OCI-LY1 (cell line): ENCODE measurements at regions not wholly inside any gene's neighbourhood (a gene's known extent, or its start where the extent isn't known, plus 50 kb on each side); places are given as distances from the start of the nearest gene placed in this dataset.

ENCODE experiments used
- H2AFZ ChIP-seq: fragments of 200-600 bp; sonication (generic), shearing (Covaris generic); 2 replicates; pipeline ENCODE4 v1.6.0; 2014; ENCODE audit warnings: antibody characterized with exemption, mild to moderate bottlenecking, low read length
- H3F3A ChIP-seq: fragments of 200-600 bp; sonication (generic), shearing (Covaris generic); 2 replicates; pipeline ENCODE4 v1.6.0; 2014; ENCODE audit warnings: mild to moderate bottlenecking, antibody characterized with exemption, low read length, moderate library complexity; ENCODE audit not compliant: insufficient read depth
- H3K27ac ChIP-seq: fragments of 200-600 bp; sonication (generic); 2 replicates; pipeline ENCODE4 v1.5.1; 2014; ENCODE audit warnings: low read length, mixed run types, mild to moderate bottlenecking, low read depth; ENCODE audit not compliant: poor library complexity, severe bottlenecking
- H3K27me3 ChIP-seq: fragments of 200-600 bp; sonication (generic); 2 replicates; pipeline ENCODE4 v1.6.0; 2014; ENCODE audit warnings: antibody characterized with exemption, mild to moderate bottlenecking, low read length, moderate library complexity; ENCODE audit not compliant: insufficient read depth
- H3K36me3 ChIP-seq: fragments of 200-600 bp; sonication (generic); 2 replicates; pipeline ENCODE4 v1.6.1; 2014; ENCODE audit warnings: mild to moderate bottlenecking, antibody characterized with exemption, low read length, moderate library complexity, mixed read lengths; ENCODE audit not compliant: insufficient read depth
- H3K4me1 ChIP-seq: fragments of 200-600 bp; sonication (generic); 2 replicates; pipeline ENCODE4 v1.5.1; 2014; ENCODE audit warnings: mild to moderate bottlenecking, low read length, moderate library complexity; ENCODE audit not compliant: insufficient read depth, severe bottlenecking
- H3K4me2 ChIP-seq: fragments of 200-600 bp; sonication (generic), shearing (Covaris generic); 2 replicates; pipeline ENCODE4 v1.6.1; 2014; ENCODE audit warnings: low read length
- H3K4me3 ChIP-seq: fragments of 200-600 bp; sonication (generic); 2 replicates; pipeline ENCODE4 v1.5.1; 2014; ENCODE audit warnings: low read length, low read depth, mild to moderate bottlenecking, mixed read lengths; ENCODE audit not compliant: poor library complexity, severe bottlenecking
- H3K79me2 ChIP-seq: fragments of 200-600 bp; shearing (Covaris generic); 2 replicates; pipeline ENCODE4 v1.6.1; 2016; ENCODE audit warnings: mixed run types, low read length, mixed read lengths; ENCODE audit not compliant: insufficient read depth
- H3K9ac ChIP-seq: fragments of 200-600 bp; sonication (generic), shearing (Covaris generic); 2 replicates; pipeline ENCODE4 v1.6.1; 2014; ENCODE audit warnings: mild to moderate bottlenecking, low read length, mixed read lengths
- H3K9me2 ChIP-seq: fragments of 200-600 bp; sonication (generic), shearing (Covaris generic); 2 replicates; pipeline ENCODE4 v1.6.1; 2014; ENCODE audit warnings: low read depth, mild to moderate bottlenecking, low read length, mixed read lengths
- H3K9me3 ChIP-seq: fragments of 200-600 bp; shearing (Covaris generic); 2 replicates; pipeline ENCODE4 v1.6.1; 2014; ENCODE audit warnings: low read length, mixed read lengths
- H4K20me1 ChIP-seq: fragments of 200-600 bp; sonication (generic), shearing (Covaris generic); 2 replicates; pipeline ENCODE4 v1.6.0; 2016; ENCODE audit warnings: mild to moderate bottlenecking, low read length; ENCODE audit not compliant: insufficient read depth
- EZH2 ChIP-seq: fragments of 200-600 bp; sonication (generic), shearing (Covaris generic); IDR thresholded peaks from 2 replicates; pipeline ENCODE4 v1.8.0; 2017; ENCODE audit warnings: borderline replicate concordance, mixed run types, mild to moderate bottlenecking, antibody characterized with exemption, low read length, moderate library complexity, mixed read lengths
- TF ChIP-seq, protein P1 (sequence below): fragments of 200-600 bp; sonication (generic), shearing (Covaris generic); IDR thresholded peaks from 2 replicates; pipeline ENCODE4 v1.5.1; 2017; ENCODE audit warnings: mild to moderate bottlenecking, antibody characterized with exemption, low read length, moderate library complexity, mixed read lengths

- Histone ChIP-seq H3K9me2 (no peaks in the 10 kb centered on the region), H3K27ac (no peak overlapping the region), H3K4me3 (no peak overlapping the region), H3F3A (no peaks in the 10 kb centered on the region), H3K9me3 (no peaks in the 10 kb centered on the region), H3K4me2 (no peak overlapping the region), H3K36me3 (no peaks in the 10 kb centered on the region), H4K20me1 (no peaks in the 10 kb centered on the region), H2AFZ (no peak overlapping the region), H3K27me3 (no peaks in the 10 kb centered on the region), H3K79me2 (no peaks in the 10 kb centered on the region), H3K4me1 (no peaks in the 10 kb centered on the region), H3K9ac (no peak overlapping the region)
- TF ChIP-seq EZH2: no peak
- TF ChIP-seq, protein P1, sequence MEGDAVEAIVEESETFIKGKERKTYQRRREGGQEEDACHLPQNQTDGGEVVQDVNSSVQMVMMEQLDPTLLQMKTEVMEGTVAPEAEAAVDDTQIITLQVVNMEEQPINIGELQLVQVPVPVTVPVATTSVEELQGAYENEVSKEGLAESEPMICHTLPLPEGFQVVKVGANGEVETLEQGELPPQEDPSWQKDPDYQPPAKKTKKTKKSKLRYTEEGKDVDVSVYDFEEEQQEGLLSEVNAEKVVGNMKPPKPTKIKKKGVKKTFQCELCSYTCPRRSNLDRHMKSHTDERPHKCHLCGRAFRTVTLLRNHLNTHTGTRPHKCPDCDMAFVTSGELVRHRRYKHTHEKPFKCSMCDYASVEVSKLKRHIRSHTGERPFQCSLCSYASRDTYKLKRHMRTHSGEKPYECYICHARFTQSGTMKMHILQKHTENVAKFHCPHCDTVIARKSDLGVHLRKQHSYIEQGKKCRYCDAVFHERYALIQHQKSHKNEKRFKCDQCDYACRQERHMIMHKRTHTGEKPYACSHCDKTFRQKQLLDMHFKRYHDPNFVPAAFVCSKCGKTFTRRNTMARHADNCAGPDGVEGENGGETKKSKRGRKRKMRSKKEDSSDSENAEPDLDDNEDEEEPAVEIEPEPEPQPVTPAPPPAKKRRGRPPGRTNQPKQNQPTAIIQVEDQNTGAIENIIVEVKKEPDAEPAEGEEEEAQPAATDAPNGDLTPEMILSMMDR: no peak
Measured at GRCh38 chr7:112648781-112649180, 141.4 kb downstream of the TMEM168 start.

DNA sequence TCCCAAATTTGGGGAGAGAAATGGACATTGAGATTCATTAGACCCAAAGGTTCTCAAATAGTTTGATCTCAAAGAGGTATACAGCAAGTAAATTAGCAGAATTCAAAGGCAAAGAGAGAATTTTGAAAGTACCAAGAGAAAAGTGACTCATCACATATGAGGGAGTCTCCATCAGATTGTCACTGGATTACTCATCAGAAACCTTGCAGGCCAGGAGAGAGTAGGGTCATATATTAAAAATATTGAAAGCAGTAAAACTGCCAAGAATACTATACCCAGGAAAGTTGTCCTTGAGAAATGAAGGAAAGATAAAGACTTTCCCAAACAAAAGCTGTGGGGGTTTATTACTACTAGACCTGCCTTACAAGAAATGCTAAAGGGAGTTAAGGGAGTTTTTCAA, 140.6 kb downstream of the TMEM168 start:
- TF ChIP-seq EZH2: no peak
- TF ChIP-seq, protein P1: no peak
- no peaks in the 10 kb centered on the region for H3K9me2 ChIP-seq
- H3K27ac ChIP-seq: no peak overlapping the region
- no peak overlapping the region for H3K4me3 ChIP-seq
- no peaks in the 10 kb centered on the region for H3K27me3 ChIP-seq
- H3K36me3 ChIP-seq: no peaks in the 10 kb centered on the region
- no peaks in the 10 kb centered on the region for H3F3A ChIP-seq
- H3K9ac ChIP-seq: no peak overlapping the region
- no peaks in the 10 kb centered on the region for H3K4me1 ChIP-seq
- H2AFZ ChIP-seq: no peak overlapping the region
- H3K79me2 ChIP-seq: no peaks in the 10 kb centered on the region
- H3K4me2 ChIP-seq: no peak overlapping the region
- no peaks in the 10 kb centered on the region for H4K20me1 ChIP-seq
- H3K9me3 ChIP-seq: no peaks in the 10 kb centered on the region

GRCh38 chr7:112654322-112655216, 135.6 kb downstream of the TMEM168 start:
- Histone ChIP-seq H4K20me1 (no peaks in the 10 kb centered on the region), H3K4me2 (no peak overlapping the region), H3K9me2 (no peaks in the 10 kb centered on the region), H3K27ac (no peak overlapping the region), H2AFZ (no peak overlapping the region), H3K9me3 (no peaks in the 10 kb centered on the region), H3K4me1 (no peaks in the 10 kb centered on the region), H3K4me3 (no peak overlapping the region), H3K79me2 (no peaks in the 10 kb centered on the region), H3K27me3 (no peaks in the 10 kb centered on the region), H3K36me3 (no peaks in the 10 kb centered on the region), H3F3A (no peaks in the 10 kb centered on the region), H3K9ac (no peak overlapping the region)
- TF ChIP-seq, protein P1: no peak
- no peak for TF ChIP-seq EZH2
